HG03135 (cell line): ENCODE measurements at regions not wholly inside any gene's neighbourhood (a gene's known extent, or its start where the extent isn't known, plus 50 kb on each side); places are given as distances from the start of the nearest gene placed in this dataset.

Experiments
- ATAC-seq: cut with Tn5 transposase; IDR thresholded peaks from one replicate; pipeline ENCODE4 v1.9.1; 2021; ENCODE audit warnings: mild to moderate bottlenecking, moderate library complexity; ENCODE audit not compliant: unreplicated experiment

- no peak for ATAC-seq
Observed at GRCh38 chr3:193897731-193898180, 238.2 kb upstream of the HES1 start.

- no peak for ATAC-seq
Observed at GRCh38 chr3:193899001-193899400, 236.9 kb upstream of the HES1 start.

GRCh38 chr3:193901007-193901406 lies 234.9 kb upstream of the HES1 start:
- no peak for ATAC-seq

- no peak for ATAC-seq
Observed at GRCh38 chr3:193902607-193903511, 233.1 kb upstream of the HES1 start.

GRCh38 chr3:193903512-193903817 lies 232.5 kb upstream of the HES1 start:
- ATAC-seq, result no peak

GRCh38 chr3:193903966-193904365 lies 232.0 kb upstream of the HES1 start:
- no peak for ATAC-seq

GRCh38 chr3:193905541-193906396 lies 230.2 kb upstream of the HES1 start:
- ATAC-seq, result no peak

GRCh38 chr3:193906849-193907410 lies 229.0 kb upstream of the HES1 start:
- no peak for ATAC-seq

- ATAC-seq, result no peak
Observed at GRCh38 chr3:193908181-193908744, 227.7 kb upstream of the HES1 start.

GRCh38 chr3:193909387-193909786 lies 226.6 kb upstream of the HES1 start:
- ATAC-seq, result no peak

- ATAC-seq, result no peak
Observed at GRCh38 chr3:193910310-193910709, 225.6 kb upstream of the HES1 start.

- ATAC-seq, result no peak
Observed at GRCh38 chr3:193910886-193911738, 224.8 kb upstream of the HES1 start.

GRCh38 chr3:193911784-193912340 lies 224.1 kb upstream of the HES1 start:
- ATAC-seq, result no peak

GRCh38 chr3:193912621-193913178 lies 223.2 kb upstream of the HES1 start:
- ATAC-seq, result no peak

GRCh38 chr3:193914602-193915001 lies 221.3 kb upstream of the HES1 start:
- no peak for ATAC-seq

- no peak for ATAC-seq
Observed at GRCh38 chr3:193915099-193915498, 220.8 kb upstream of the HES1 start.

GRCh38 chr3:193915613-193916012 lies 220.3 kb upstream of the HES1 start:
- no peak for ATAC-seq

GRCh38 chr3:193917158-193917557 lies 218.8 kb upstream of the HES1 start:
- no peak for ATAC-seq

GRCh38 chr3:193921465-193921864 lies 214.5 kb upstream of the HES1 start:
- no peak for ATAC-seq
